Right lobe of liver (tissue), 6 donors: ENCODE measurements at regions not wholly inside any gene's neighbourhood (a gene's known extent, or its start where the extent isn't known, plus 50 kb on each side); places are given as distances from the start of the nearest gene placed in this dataset.
"Not testable (repeated sequence)": the region's sequence is repeated elsewhere in the genome, so short reads cannot be mapped to it uniquely, and the experiment has no call there.

Experiments
- ATAC-seq, 4 donors: fragments of 200-7000 bp; cut with Tn5 transposase; one replicate each; pipeline ENCODE4 v1.9.1; 2020; ENCODE audit warnings: mild to moderate bottlenecking in 4 of 4, moderate library complexity in 4 of 4
- DNase-seq, 3 donors: peaks; one replicate each; pipeline ENCODE4 v3.0.0-alpha.2; 2020
- H3K27ac ChIP-seq, 3 donors: fragments of 200-600 bp; one replicate each; pipeline ENCODE4 v1.8.0; 2022
- H3K27me3 ChIP-seq, 2 donors: fragments of 200-600 bp; one replicate each; pipeline ENCODE4 v1.8.0; 2022
- H3K36me3 ChIP-seq, 4 donors: fragments of 200-600 bp; sonication (generic) in 1 of 4; one replicate each; pipeline versions ENCODE4 v1.5.1 to v1.8.0; 2017 to 2022; ENCODE audit warnings: control low read depth in 1 of 4
- H3K4me1 ChIP-seq, 4 donors: fragments of 200-600 bp; sonication (generic) in 1 of 4; one replicate each; pipeline versions ENCODE4 v1.5.1 to v1.8.0; 2017 to 2022; ENCODE audit warnings: control low read depth in 1 of 4
- H3K4me3 ChIP-seq, 3 donors: fragments of 200-600 bp; one replicate each; pipeline ENCODE4 v1.8.0; 2022
- H3K9me3 ChIP-seq, 4 donors: fragments of 200-600 bp; sonication (generic) in 1 of 4; one replicate each; pipeline versions ENCODE4 v1.5.1 to v1.8.0; 2017 to 2022; ENCODE audit warnings: control low read depth in 1 of 4
- POLR2A ChIP-seq: fragments of 450-650 bp; IDR thresholded peaks from one replicate; pipeline ENCODE4 v1.6.1; 2017; ENCODE audit warnings: antibody characterized with exemption, mild to moderate bottlenecking
- WGBS: methylation state at CpG from one replicate; pipeline ENCODE4 v1.1.6; 2018; ENCODE audit warnings: low coverage, low lambda C conversion rate; ENCODE audit not compliant: insufficient coverage; ENCODE audit errors: missing lambda C conversion rate; 5-methylcytosine and 5-hydroxymethylcytosine counted together
- intact Hi-C, 2 donors: fragments of 100-400 bp; cut with DNase I; formaldehyde crosslinking; loops; one replicate each; pipeline versions ENCODE4 v1.11.2 to v1.14.1; 2022
- TF ChIP-seq, protein P1 (sequence below), 4 donors: fragments of 200-600 bp in 3 of 4; fragments of 450-650 bp in 1 of 4; IDR thresholded peaks; one replicate each; pipeline versions ENCODE4 v1.5.1 to v1.8.0; 2016 to 2022; ENCODE audit warnings: antibody characterized with exemption in 4 of 4, mild to moderate bottlenecking in 2 of 4
- donor health status: DM: no; HTN: yes; CAD: no.
- donor health status: DM: no; HTN: no; CAD: no.
- donor health status: DM: no; HTN: no; CAD: no.
- donor health status: DM: no; HTN: yes; CAD: no.
- donor health status: DM: no; HTN: yes; CAD: no.

GRCh38 chr16:63776437-63776836 is 1345.4 kb downstream of the CDH11 start:
- H3K36me3 ChIP-seq = no peaks in the 10 kb centered on the region
- ATAC-seq (no peak), DNase-seq (no peak)
- no peak overlapping the region for H3K27ac ChIP-seq
- TF ChIP-seq, protein P1, sequence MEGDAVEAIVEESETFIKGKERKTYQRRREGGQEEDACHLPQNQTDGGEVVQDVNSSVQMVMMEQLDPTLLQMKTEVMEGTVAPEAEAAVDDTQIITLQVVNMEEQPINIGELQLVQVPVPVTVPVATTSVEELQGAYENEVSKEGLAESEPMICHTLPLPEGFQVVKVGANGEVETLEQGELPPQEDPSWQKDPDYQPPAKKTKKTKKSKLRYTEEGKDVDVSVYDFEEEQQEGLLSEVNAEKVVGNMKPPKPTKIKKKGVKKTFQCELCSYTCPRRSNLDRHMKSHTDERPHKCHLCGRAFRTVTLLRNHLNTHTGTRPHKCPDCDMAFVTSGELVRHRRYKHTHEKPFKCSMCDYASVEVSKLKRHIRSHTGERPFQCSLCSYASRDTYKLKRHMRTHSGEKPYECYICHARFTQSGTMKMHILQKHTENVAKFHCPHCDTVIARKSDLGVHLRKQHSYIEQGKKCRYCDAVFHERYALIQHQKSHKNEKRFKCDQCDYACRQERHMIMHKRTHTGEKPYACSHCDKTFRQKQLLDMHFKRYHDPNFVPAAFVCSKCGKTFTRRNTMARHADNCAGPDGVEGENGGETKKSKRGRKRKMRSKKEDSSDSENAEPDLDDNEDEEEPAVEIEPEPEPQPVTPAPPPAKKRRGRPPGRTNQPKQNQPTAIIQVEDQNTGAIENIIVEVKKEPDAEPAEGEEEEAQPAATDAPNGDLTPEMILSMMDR (IDR thresholded peaks at IDR 0.05) = no peak
- H3K27me3 ChIP-seq = no peaks in the 10 kb centered on the region
- H3K9me3 ChIP-seq = no peaks in the 10 kb centered on the region
- H3K4me3 ChIP-seq = no peak overlapping the region
- H3K4me1 ChIP-seq = no peaks in the 10 kb centered on the region
- intact Hi-C loops = no loop called here

GRCh38 chr16:63776034-63776433 is 1345.8 kb downstream of the CDH11 start:
- DNase-seq (no peak), ATAC-seq (no peak)
- intact Hi-C loops = no loop called here
- Histone ChIP-seq H3K36me3 (no peaks in the 10 kb centered on the region), H3K9me3 (no peaks in the 10 kb centered on the region), H3K27ac (no peak overlapping the region), H3K4me1 (no peaks in the 10 kb centered on the region), H3K4me3 (no peak overlapping the region), H3K27me3 (no peaks in the 10 kb centered on the region)
- no peak for TF ChIP-seq POLR2A
- TF ChIP-seq, protein P1 (IDR thresholded peaks at IDR 0.05) = no peak

DNA sequence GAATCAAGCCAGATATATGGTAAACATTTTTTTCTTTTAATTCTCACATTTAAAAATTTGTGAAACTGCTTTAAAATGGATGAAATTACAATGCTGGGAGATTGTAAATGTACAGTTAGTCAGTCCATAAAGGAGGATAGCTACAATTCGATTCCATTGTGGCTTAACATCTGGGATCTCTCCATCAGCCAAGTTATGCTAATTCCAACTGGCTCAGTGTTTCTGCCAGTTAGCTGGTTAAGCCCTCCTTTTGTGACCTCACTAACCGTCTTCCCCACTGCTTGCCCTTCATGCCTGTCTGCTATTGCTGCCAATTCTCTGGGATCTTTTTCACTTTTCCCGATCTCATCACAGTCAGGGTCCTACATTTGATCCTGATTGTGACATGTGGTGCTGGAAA is 1347.6 kb downstream of the CDH11 start:
- DNase-seq (no peak), ATAC-seq (no peak)
- Histone ChIP-seq H3K36me3 (no peaks in the 10 kb centered on the region), H3K4me1 (no peaks in the 10 kb centered on the region), H3K9me3 (no peaks in the 10 kb centered on the region), H3K27me3 (no peaks in the 10 kb centered on the region), H3K4me3 (no peak overlapping the region), H3K27ac (no peak overlapping the region)
- intact Hi-C loops = no loop called here
- WGBS = 55% methylated on average over 3 of the region's 3 CpGs
- TF ChIP-seq, protein P1 (IDR thresholded peaks at IDR 0.05) = no peak
- no peak for TF ChIP-seq POLR2A

GRCh38 chr16:63769211-63769610 is 1352.7 kb downstream of the CDH11 start:
- no peak for DNase-seq
- Histone ChIP-seq H3K9me3 (no peaks in the 10 kb centered on the region), H3K27me3 (no peaks in the 10 kb centered on the region), H3K36me3 (no peaks in the 10 kb centered on the region), H3K4me3 (no peak overlapping the region), H3K27ac (no peak overlapping the region), H3K4me1 (no peaks in the 10 kb centered on the region)
- no peak for ATAC-seq
- WGBS = 42% methylated on average over 2 of the region's 2 CpGs
- intact Hi-C loops = no loop called here
- TF ChIP-seq, protein P1 (IDR thresholded peaks at IDR 0.05) = no peak
- TF ChIP-seq POLR2A = no peak

- H3K36me3 ChIP-seq, H3K4me3 ChIP-seq, intact Hi-C loops, H3K9me3 ChIP-seq, ATAC-seq, DNase-seq, H3K27ac ChIP-seq, H3K4me1 ChIP-seq, H3K27me3 ChIP-seq: not testable (repeated sequence)
- 72% methylated on average over 10 of the region's 11 CpGs for WGBS
Measured at GRCh38 chr16:63760246-63760645, 1361.6 kb downstream of the CDH11 start.
